SU-DHL-6 (cell line): ENCODE measurements at regions not wholly inside any gene's neighbourhood (a gene's known extent, or its start where the extent isn't known, plus 50 kb on each side); places are given as distances from the start of the nearest gene placed in this dataset.

ENCODE experiments used
- H2AFZ ChIP-seq: fragments of 200-600 bp; sonication (generic); 2 replicates; pipeline ENCODE4 v1.6.1; 2014; ENCODE audit warnings: low read depth, mild to moderate bottlenecking, moderate library complexity, mixed read lengths, antibody characterized with exemption, low read length; ENCODE audit not compliant: severe bottlenecking
- H3F3A ChIP-seq: fragments of 200-600 bp; shearing (Covaris generic); 2 replicates; pipeline ENCODE4 v1.6.0; 2016; ENCODE audit warnings: antibody characterized with exemption, mild to moderate bottlenecking; ENCODE audit not compliant: insufficient read depth
- H3K27ac ChIP-seq: fragments of 200-600 bp; sonication (generic); 2 replicates; pipeline ENCODE4 v1.5.1; 2016; ENCODE audit warnings: low read depth, mild to moderate bottlenecking, low read length, moderate library complexity, mixed read lengths
- H3K27me3 ChIP-seq: fragments of 200-600 bp; sonication (generic), shearing (Covaris generic); 2 replicates; pipeline ENCODE4 v1.6.0; 2014; ENCODE audit warnings: mild to moderate bottlenecking, low read length
- H3K36me3 ChIP-seq: fragments of 200-600 bp; sonication (generic); 2 replicates; pipeline ENCODE4 v1.6.1; 2014; ENCODE audit warnings: mild to moderate bottlenecking, low read length, mixed read lengths
- H3K4me2 ChIP-seq: fragments of 300-600, 200-600 bp; shearing (Covaris generic), sonication (generic); 2 replicates; pipeline ENCODE4 v1.6.0; 2014; ENCODE audit warnings: low read length, low read depth, mild to moderate bottlenecking; ENCODE audit not compliant: poor library complexity, severe bottlenecking
- H3K4me3 ChIP-seq: fragments of 200-600 bp; sonication (generic); 2 replicates; pipeline ENCODE4 v1.5.1; 2014; ENCODE audit warnings: antibody characterized with exemption, low read length, mild to moderate bottlenecking, mixed read lengths; ENCODE audit not compliant: insufficient read depth, poor library complexity, severe bottlenecking
- H3K79me2 ChIP-seq: fragments of 200-600 bp; sonication (generic); 2 replicates; pipeline ENCODE4 v1.6.1; 2014; ENCODE audit warnings: mild to moderate bottlenecking, low read length, moderate library complexity; ENCODE audit not compliant: insufficient read depth
- H3K9ac ChIP-seq: fragments of 200-600 bp; sonication (generic); 2 replicates; pipeline ENCODE4 v1.7.0; 2014; ENCODE audit warnings: mild to moderate bottlenecking, low read length
- H3K9me2 ChIP-seq: fragments of 200-600 bp; sonication (generic); replicated peaks from 2 replicates; pipeline ENCODE4 v1.6.1; 2014; ENCODE audit warnings: low read length; ENCODE audit not compliant: insufficient read depth
- H3K9me3 ChIP-seq: fragments of 200-600 bp; sonication (generic); 2 replicates; pipeline ENCODE4 v1.6.1; 2014; ENCODE audit warnings: low read length, mixed read lengths; ENCODE audit not compliant: insufficient read depth
- H4K20me1 ChIP-seq: fragments of 200-600 bp; sonication (generic); 2 replicates; pipeline ENCODE4 v1.6.1; 2014; ENCODE audit warnings: low read depth, mild to moderate bottlenecking, antibody characterized with exemption, low read length, moderate library complexity, mixed read lengths
- CTCF ChIP-seq: fragments of 200-600 bp; sonication (generic); IDR thresholded peaks from one replicate; pipeline ENCODE4 v1.5.1; 2017; ENCODE audit warnings: antibody characterized with exemption, mild to moderate bottlenecking, low read length, moderate library complexity; ENCODE audit not compliant: insufficient read depth, poor library complexity, severe bottlenecking
- EZH2phosphoT487 ChIP-seq: fragments of 200-600 bp; sonication (generic), shearing (Covaris generic); conservative IDR thresholded peaks from 2 replicates; pipeline ENCODE4 v1.6.1; 2018; ENCODE audit warnings: mild to moderate bottlenecking, antibody characterized with exemption, low read length, moderate library complexity, mixed read lengths

GRCh38 chr3:178055939-178056338 lies 480.3 kb upstream of the KCNMB2 start:
- Histone ChIP-seq H3K27ac (no peak overlapping the region), H3K36me3 (no peaks in the 10 kb centered on the region), H3K79me2 (no peaks in the 10 kb centered on the region), H3K9ac (no peak overlapping the region), H3K4me3 (no peak overlapping the region), H3K4me2 (no peak overlapping the region), H3K9me3 (no peaks in the 10 kb centered on the region), H3K9me2 (no peaks in the 10 kb centered on the region), H2AFZ (no peak overlapping the region), H3K27me3 (no peaks in the 10 kb centered on the region), H4K20me1 (no peaks in the 10 kb centered on the region), H3F3A (no peaks in the 10 kb centered on the region)
- no peak for TF ChIP-seq CTCF
- no peak for TF ChIP-seq EZH2phosphoT487

- no peaks in the 10 kb centered on the region for H3F3A ChIP-seq
- no peaks in the 10 kb centered on the region for H4K20me1 ChIP-seq
- H3K9ac ChIP-seq, result no peak overlapping the region
- no peaks in the 10 kb centered on the region for H3K9me3 ChIP-seq
- H3K27me3 ChIP-seq, result no peaks in the 10 kb centered on the region
- H3K27ac ChIP-seq, result no peak overlapping the region
- no peak overlapping the region for H3K4me2 ChIP-seq
- H2AFZ ChIP-seq, result no peak overlapping the region
- H3K79me2 ChIP-seq, result no peaks in the 10 kb centered on the region
- H3K9me2 ChIP-seq, result no peaks in the 10 kb centered on the region
- TF ChIP-seq CTCF, result no peak
- TF ChIP-seq EZH2phosphoT487, result no peak
- H3K4me3 ChIP-seq, result no peak overlapping the region
- H3K36me3 ChIP-seq, result no peaks in the 10 kb centered on the region
Observed at GRCh38 chr3:178056868-178057267, 479.4 kb upstream of the KCNMB2 start.

GRCh38 chr3:178058629-178059028 lies 477.6 kb upstream of the KCNMB2 start:
- no peak for TF ChIP-seq EZH2phosphoT487
- TF ChIP-seq CTCF, result no peak
- Histone ChIP-seq H3K4me3 (no peak overlapping the region), H3K4me2 (no peak overlapping the region), H2AFZ (no peak overlapping the region), H3K27me3 (no peaks in the 10 kb centered on the region), H4K20me1 (no peaks in the 10 kb centered on the region), H3F3A (no peaks in the 10 kb centered on the region), H3K9ac (no peak overlapping the region), H3K9me3 (no peaks in the 10 kb centered on the region), H3K27ac (no peak overlapping the region), H3K36me3 (no peaks in the 10 kb centered on the region), H3K9me2 (no peaks in the 10 kb centered on the region), H3K79me2 (no peaks in the 10 kb centered on the region)
